Suprapubic skin (tissue), 3 donors: ENCODE measurements at regions not wholly inside any gene's neighbourhood (a gene's known extent, or its start where the extent isn't known, plus 50 kb on each side); places are given as distances from the start of the nearest gene placed in this dataset.

Source experiments
- CTCF ChIP-seq, 2 donors: fragments of 200-600 bp in 1 of 2; fragments of 450-650 bp in 1 of 2; sonication (generic) in 1 of 2; IDR thresholded peaks; one replicate each; pipeline ENCODE4 v1.5.1; 2016 to 2019; ENCODE audit warnings: antibody characterized with exemption in 2 of 2, mild to moderate bottlenecking in 1 of 2, moderate library complexity in 1 of 2
- EP300 ChIP-seq: sonication (generic); formaldehyde crosslinking; IDR thresholded peaks from one replicate; pipeline ENCODE4 v1.6.1; 2017; ENCODE audit warnings: antibody characterized with exemption
- POLR2A ChIP-seq, 2 donors: fragments of 450-650 bp; IDR thresholded peaks; one replicate each; pipeline ENCODE4 v1.6.1; 2017; ENCODE audit warnings: antibody characterized with exemption in 2 of 2, mild to moderate bottlenecking in 2 of 2, moderate library complexity in 2 of 2

- TF ChIP-seq EP300 = no peak
- TF ChIP-seq CTCF (IDR thresholded peaks at IDR 0.05) = no peak
- no peak for TF ChIP-seq POLR2A (IDR thresholded peaks at IDR 0.05)
Observed at GRCh38 chr5:3393122-3393919, 202.3 kb upstream of the IRX1 start.
